ENCODE measurements at regions not wholly inside any gene's neighbourhood (a gene's known extent, or its start where the extent isn't known, plus 50 kb on each side); places are given as distances from the start of the nearest gene placed in this dataset.

- H3K4me1 ChIP-seq: no peaks in the 10 kb centered on the region
- no peak overlapping the region for H3K4me3 ChIP-seq
- H3K27me3 ChIP-seq: no peaks in the 10 kb centered on the region
- 76 to 100% methylated on average over 1 of the region's 1 CpG for WGBS, 2 donors
- TF ChIP-seq CTCF (IDR thresholded peaks at IDR 0.05): no peak
- no peak overlapping the region for H3K27ac ChIP-seq
- intact Hi-C loops (cut with DNase I): no loop called here
- FAIRE-seq: no peak
- ATAC-seq: no peak
- no peak for DNase-seq
- H3K36me3 ChIP-seq: no peaks in the 10 kb centered on the region
- no peaks in the 10 kb centered on the region for H3K9me3 ChIP-seq
Measured at GRCh38 chr14:55519473-55520080, 60.4 kb upstream of the KTN1 start.

- ATAC-seq: no peak
- no peaks in the 10 kb centered on the region for H3K27me3 ChIP-seq
- H3K9me3 ChIP-seq: no peaks in the 10 kb centered on the region
- H3K27ac ChIP-seq: no peak overlapping the region
- no peak overlapping the region for H3K4me3 ChIP-seq
- intact Hi-C loops (cut with DNase I): no loop called here
- 46 to 59% methylated on average over 2 of the region's 2 CpGs for WGBS, 2 donors
- H3K4me1 ChIP-seq: no peaks in the 10 kb centered on the region
- FAIRE-seq: no peak
- DNase-seq: no peak
- TF ChIP-seq CTCF (IDR thresholded peaks at IDR 0.05): no peak
- H3K36me3 ChIP-seq: no peaks in the 10 kb centered on the region
Measured at GRCh38 chr14:55523321-55523720, 56.7 kb upstream of the KTN1 start.
